Thymus (tissue), 11 donors: ENCODE measurements at regions not wholly inside any gene's neighbourhood (a gene's known extent, or its start where the extent isn't known, plus 50 kb on each side); places are given as distances from the start of the nearest gene placed in this dataset.
"Not testable (repeated sequence)": the region's sequence is repeated elsewhere in the genome, so short reads cannot be mapped to it uniquely, and the experiment has no call there.

Experiments used
- DNase-seq, 9 donors: peaks; one replicate each; pipeline ENCODE4 v3.0.0-alpha.2; 2013; ENCODE audit warnings: low spot score in 9 of 9, low read depth in 6 of 9, missing footprints in 1 of 9
- H3K27ac ChIP-seq, 2 donors: one replicate each; pipeline ENCODE4 v1.5.1; 2013; ENCODE audit warnings: control low read depth in 1 of 2, low read depth in 1 of 2, low read length in 1 of 2, mild to moderate bottlenecking in 1 of 2, moderate library complexity in 1 of 2
- H3K27me3 ChIP-seq, 2 donors: one replicate each; pipeline ENCODE4 v1.5.1; 2013; ENCODE audit warnings: low read length in 1 of 2; ENCODE audit not compliant: control insufficient read depth in 2 of 2, insufficient read depth in 1 of 2
- H3K36me3 ChIP-seq, 2 donors: one replicate each; pipeline ENCODE4 v1.5.1; 2013; ENCODE audit warnings: low read length in 1 of 2, mild to moderate bottlenecking in 1 of 2, moderate library complexity in 1 of 2; ENCODE audit not compliant: control insufficient read depth in 2 of 2, insufficient read depth in 2 of 2
- H3K4me1 ChIP-seq, 2 donors: one replicate each; pipeline ENCODE4 v1.5.1; 2013; ENCODE audit warnings: low read length in 2 of 2; ENCODE audit not compliant: control insufficient read depth in 2 of 2, insufficient read depth in 2 of 2
- H3K4me3 ChIP-seq, 2 donors: one replicate each; pipeline ENCODE4 v1.5.1; 2013; ENCODE audit warnings: low read length in 2 of 2, control low read depth in 1 of 2, mild to moderate bottlenecking in 1 of 2
- H3K9me3 ChIP-seq, 2 donors: one replicate each; pipeline ENCODE4 v1.5.1; 2013; ENCODE audit warnings: low read length in 1 of 2, mild to moderate bottlenecking in 1 of 2; ENCODE audit not compliant: control insufficient read depth in 2 of 2, insufficient read depth in 1 of 2
- WGBS: extraction: QIAGEN DNeasy Blood & Tissue Kit; methylation state at CpG from one replicate; pipeline ENCODE4 v1.1.7; 2013; 5-methylcytosine and 5-hydroxymethylcytosine counted together
- donor health status: healthy.

GRCh38 chr5:57642066-57642465, 159.5 kb upstream of the ACTBL2 start:
- DNase-seq: no peak
- 97% methylated on average over 4 of the region's 4 CpGs for WGBS
- Histone ChIP-seq H3K4me3 (no peak overlapping the region), H3K36me3 (no peaks in the 10 kb centered on the region), H3K27ac (no peak overlapping the region), H3K27me3 (no peaks in the 10 kb centered on the region), H3K9me3 (no peaks in the 10 kb centered on the region), H3K4me1 (no peaks in the 10 kb centered on the region)

- 98% methylated on average over 3 of the region's 3 CpGs for WGBS
- H3K36me3 ChIP-seq: no peaks in the 10 kb centered on the region
- DNase-seq: no peak
- H3K9me3 ChIP-seq: no peaks in the 10 kb centered on the region
- no peak overlapping the region for H3K4me3 ChIP-seq
- no peaks in the 10 kb centered on the region for H3K4me1 ChIP-seq
- H3K27me3 ChIP-seq: no peaks in the 10 kb centered on the region
- H3K27ac ChIP-seq: no peak overlapping the region
Measured at GRCh38 chr5:57635146-57635777, 152.7 kb upstream of the ACTBL2 start.

GRCh38 chr5:57632937-57633336, 150.3 kb upstream of the ACTBL2 start:
- DNase-seq: no peak
- WGBS: 92% methylated on average over 1 of the region's 1 CpG
- Histone ChIP-seq H3K4me3 (no peak overlapping the region), H3K9me3 (no peaks in the 10 kb centered on the region), H3K4me1 (no peaks in the 10 kb centered on the region), H3K36me3 (no peaks in the 10 kb centered on the region), H3K27ac (no peak overlapping the region), H3K27me3 (no peaks in the 10 kb centered on the region)

- not testable (repeated sequence) for H3K9me3 ChIP-seq, H3K36me3 ChIP-seq, H3K4me3 ChIP-seq, H3K27ac ChIP-seq, H3K4me1 ChIP-seq, DNase-seq, H3K27me3 ChIP-seq
Measured at GRCh38 chr5:57631139-57631538, 148.5 kb upstream of the ACTBL2 start.

- WGBS: 96% methylated on average over 2 of the region's 2 CpGs
- H3K27ac ChIP-seq: no peak overlapping the region
- H3K4me1 ChIP-seq: no peaks in the 10 kb centered on the region
- DNase-seq: no peak
- no peaks in the 10 kb centered on the region for H3K9me3 ChIP-seq
- H3K4me3 ChIP-seq: no peak overlapping the region
- H3K27me3 ChIP-seq: no peaks in the 10 kb centered on the region
- no peaks in the 10 kb centered on the region for H3K36me3 ChIP-seq
Measured at GRCh38 chr5:57627661-57628060, 145.1 kb upstream of the ACTBL2 start.

- H3K27me3 ChIP-seq: no peaks in the 10 kb centered on the region
- H3K9me3 ChIP-seq: no peaks in the 10 kb centered on the region
- no peak overlapping the region for H3K4me3 ChIP-seq
- no peak overlapping the region for H3K27ac ChIP-seq
- H3K36me3 ChIP-seq: no peaks in the 10 kb centered on the region
- no peaks in the 10 kb centered on the region for H3K4me1 ChIP-seq
- WGBS: 85% methylated on average over 1 of the region's 1 CpG
- DNase-seq: no peak
Measured at GRCh38 chr5:57626703-57627102, 144.1 kb upstream of the ACTBL2 start.

GRCh38 chr5:57621624-57622023, 139.0 kb upstream of the ACTBL2 start:
- Histone ChIP-seq H3K4me3 (no peak overlapping the region), H3K27me3 (no peaks in the 10 kb centered on the region), H3K27ac (no peak overlapping the region), H3K36me3 (no peaks in the 10 kb centered on the region), H3K9me3 (no peaks in the 10 kb centered on the region), H3K4me1 (no peaks in the 10 kb centered on the region)
- WGBS: 93% methylated on average over 3 of the region's 3 CpGs
- DNase-seq: no peak

- Histone ChIP-seq H3K4me3 (no peak overlapping the region), H3K36me3 (no peaks in the 10 kb centered on the region), H3K9me3 (no peaks in the 10 kb centered on the region), H3K27ac (no peak overlapping the region), H3K27me3 (no peaks in the 10 kb centered on the region), H3K4me1 (no peaks in the 10 kb centered on the region)
- 96% methylated on average over 4 of the region's 4 CpGs for WGBS
- DNase-seq: no peak
Measured at GRCh38 chr5:57618767-57619381, 136.3 kb upstream of the ACTBL2 start.

GRCh38 chr5:57613741-57614140, 131.1 kb upstream of the ACTBL2 start:
- Histone ChIP-seq H3K27me3 (no peaks in the 10 kb centered on the region), H3K36me3 (no peaks in the 10 kb centered on the region), H3K4me3 (no peak overlapping the region), H3K4me1 (no peaks in the 10 kb centered on the region), H3K9me3 (no peaks in the 10 kb centered on the region), H3K27ac (no peak overlapping the region)
- DNase-seq: no peak
